HAP-1 (cell line): ENCODE measurements at regions not wholly inside any gene's neighbourhood (a gene's known extent, or its start where the extent isn't known, plus 50 kb on each side); places are given as distances from the start of the nearest gene placed in this dataset.

Source experiments
- DNase-seq, 2 experiments: peaks; one replicate each; pipeline ENCODE4 v3.0.0-alpha.2; 2016 to 2020; ENCODE audit warnings: low spot score in 2 of 2
- H3K27me3 ChIP-seq: fragments of 250-450 bp; sonication (Bioruptor Pico); 2 replicates; pipeline ENCODE4 v1.5.1; 2020; ENCODE audit warnings: low read depth, mild to moderate bottlenecking, moderate library complexity
- H3K36me3 ChIP-seq: fragments of 250-450 bp; sonication (Bioruptor Pico); replicated peaks from 2 replicates; pipeline ENCODE4 v1.5.1; 2020; ENCODE audit warnings: mild to moderate bottlenecking
- H3K4me1 ChIP-seq: fragments of 250-450 bp; sonication (Bioruptor Pico); 2 replicates; pipeline ENCODE4 v1.5.1; 2020; ENCODE audit warnings: mild to moderate bottlenecking
- H3K4me3 ChIP-seq: fragments of 250-450 bp; sonication (Bioruptor Pico); 2 replicates; pipeline ENCODE4 v1.5.1; 2020; ENCODE audit warnings: mild to moderate bottlenecking, moderate library complexity
- H3K9me3 ChIP-seq: fragments of 250-450 bp; sonication (Bioruptor Pico); 2 replicates; pipeline ENCODE4 v1.5.1; 2020; ENCODE audit warnings: mild to moderate bottlenecking, moderate library complexity
- in situ Hi-C: fragments of 300-500 bp; cut with MboI; formaldehyde crosslinking; loops from 3 replicates; pipeline ENCODE4 v1.14.3; 2020; ENCODE audit warnings: low sequenced_read_pairs, inconsistent platforms, mixed read lengths

GRCh38 chr6:114541794-114542193, 199.0 kb upstream of the HS3ST5 start:
- Histone ChIP-seq H3K4me1 (no peaks in the 10 kb centered on the region), H3K4me3 (no peak overlapping the region), H3K9me3 (no peaks in the 10 kb centered on the region), H3K36me3 (no peaks in the 10 kb centered on the region), H3K27me3 (no peaks in the 10 kb centered on the region)
- in situ Hi-C loops = no loop called here
- no peak for DNase-seq

GRCh38 chr6:114537977-114538376, 195.2 kb upstream of the HS3ST5 start:
- no peak for DNase-seq
- Histone ChIP-seq H3K9me3 (no peaks in the 10 kb centered on the region), H3K4me1 (no peaks in the 10 kb centered on the region), H3K36me3 (no peaks in the 10 kb centered on the region), H3K27me3 (no peaks in the 10 kb centered on the region), H3K4me3 (no peak overlapping the region)
- in situ Hi-C loops = no loop called here

GRCh38 chr6:114534813-114535212, 192.0 kb upstream of the HS3ST5 start:
- H3K27me3 ChIP-seq = no peaks in the 10 kb centered on the region
- no peak overlapping the region for H3K4me3 ChIP-seq
- H3K4me1 ChIP-seq = no peaks in the 10 kb centered on the region
- DNase-seq = no peak
- 0 out of 2 replicates have a peak, but pooled peaks cover 2% of the 10 kb centered on the region for H3K9me3 ChIP-seq
- in situ Hi-C loops = no loop called here
- no peaks in the 10 kb centered on the region for H3K36me3 ChIP-seq

- no peak for DNase-seq
- no peaks in the 10 kb centered on the region for H3K36me3 ChIP-seq
- in situ Hi-C loops = no loop called here
These were observed 181.3 kb upstream of the HS3ST5 start for GRCh38 chr6:114524081-114524480.

GRCh38 chr6:114523508-114523907, 180.7 kb upstream of the HS3ST5 start:
- Histone ChIP-seq H3K36me3 (no peaks in the 10 kb centered on the region), H3K27me3 (no peaks in the 10 kb centered on the region), H3K4me1 (peaks cover 2% of the 10 kb centered on the region; the same call in 1 of the 2 replicates), H3K4me3 (no peak overlapping the region), H3K9me3 (no peaks in the 10 kb centered on the region)
- in situ Hi-C loops = no loop called here
- no peak for DNase-seq

More at GRCh38 chr6:114524081-114524480, 181.3 kb upstream of the HS3ST5 start:
- Histone ChIP-seq H3K4me1 (peaks cover 2% of the 10 kb centered on the region; the same call in 1 of the 2 replicates), H3K4me3 (no peak overlapping the region), H3K27me3 (no peaks in the 10 kb centered on the region), H3K9me3 (no peaks in the 10 kb centered on the region)

- no peaks in the 10 kb centered on the region for H3K36me3 ChIP-seq
- in situ Hi-C loops = no loop called here
- no peak overlapping the region for H3K4me3 ChIP-seq
- H3K9me3 ChIP-seq = no peaks in the 10 kb centered on the region
- no peaks in the 10 kb centered on the region for H3K27me3 ChIP-seq
- H3K4me1 ChIP-seq = peaks cover 2% of the 10 kb centered on the region; the same call in 1 of the 2 replicates
- no peak for DNase-seq
These were observed 179.1 kb upstream of the HS3ST5 start for GRCh38 chr6:114521926-114522325.

GRCh38 chr6:114520976-114521375, 178.2 kb upstream of the HS3ST5 start:
- Histone ChIP-seq H3K4me3 (no peak overlapping the region), H3K9me3 (no peaks in the 10 kb centered on the region), H3K27me3 (no peaks in the 10 kb centered on the region), H3K4me1 (no peaks in the 10 kb centered on the region; the same call in 1 of the 2 replicates), H3K36me3 (no peaks in the 10 kb centered on the region)
- in situ Hi-C loops = no loop called here
- no peak for DNase-seq

GRCh38 chr6:114514170-114514569, 171.3 kb upstream of the HS3ST5 start:
- DNase-seq = no peak
- in situ Hi-C loops = no loop called here
- H3K9me3 ChIP-seq = no peaks in the 10 kb centered on the region

GRCh38 chr6:114471450-114471849, 128.6 kb upstream of the HS3ST5 start:
- in situ Hi-C loops = no loop called here
- Histone ChIP-seq H3K27me3 (no peaks in the 10 kb centered on the region), H3K4me1 (no peaks in the 10 kb centered on the region), H3K4me3 (no peak overlapping the region), H3K36me3 (no peaks in the 10 kb centered on the region), H3K9me3 (no peaks in the 10 kb centered on the region)
- no peak for DNase-seq

More at GRCh38 chr6:114514170-114514569, 171.3 kb upstream of the HS3ST5 start:
- H3K27me3 ChIP-seq = no peaks in the 10 kb centered on the region
- H3K36me3 ChIP-seq = no peaks in the 10 kb centered on the region
- no peaks in the 10 kb centered on the region for H3K4me1 ChIP-seq
- H3K4me3 ChIP-seq = no peak overlapping the region

- Histone ChIP-seq H3K4me1 (no peaks in the 10 kb centered on the region), H3K4me3 (no peak overlapping the region), H3K9me3 (no peaks in the 10 kb centered on the region), H3K36me3 (no peaks in the 10 kb centered on the region), H3K27me3 (no peaks in the 10 kb centered on the region)
- in situ Hi-C loops = no loop called here
- DNase-seq = no peak
These were observed 125.1 kb upstream of the HS3ST5 start for GRCh38 chr6:114467931-114468330.

- no peak overlapping the region for H3K4me3 ChIP-seq
- no peaks in the 10 kb centered on the region for H3K9me3 ChIP-seq
- in situ Hi-C loops = no loop called here
- DNase-seq = no peak
- no peaks in the 10 kb centered on the region for H3K36me3 ChIP-seq
- no peaks in the 10 kb centered on the region for H3K4me1 ChIP-seq
- H3K27me3 ChIP-seq = no peaks in the 10 kb centered on the region
These were observed 122.7 kb upstream of the HS3ST5 start for GRCh38 chr6:114465511-114465910.

GRCh38 chr6:114453737-114454276, 111.0 kb upstream of the HS3ST5 start:
- H3K4me3 ChIP-seq = no peak overlapping the region
- in situ Hi-C loops = no loop called here
- no peaks in the 10 kb centered on the region; the same call in 1 of the 2 replicates for H3K4me1 ChIP-seq
- no peak for DNase-seq
- no peaks in the 10 kb centered on the region for H3K27me3 ChIP-seq
- no peaks in the 10 kb centered on the region for H3K9me3 ChIP-seq
- no peaks in the 10 kb centered on the region for H3K36me3 ChIP-seq

- in situ Hi-C loops = no loop called here
- Histone ChIP-seq H3K4me3 (no peak overlapping the region), H3K9me3 (no peaks in the 10 kb centered on the region), H3K27me3 (no peaks in the 10 kb centered on the region), H3K36me3 (no peaks in the 10 kb centered on the region), H3K4me1 (no peaks in the 10 kb centered on the region; the same call in 1 of the 2 replicates)
- DNase-seq = no peak
These were observed 110.1 kb upstream of the HS3ST5 start for GRCh38 chr6:114452785-114453401.

GRCh38 chr6:114450631-114451030, 107.8 kb upstream of the HS3ST5 start:
- Histone ChIP-seq H3K4me1 (no peaks in the 10 kb centered on the region; the same call in none of the 2 replicates), H3K9me3 (no peaks in the 10 kb centered on the region), H3K27me3 (no peaks in the 10 kb centered on the region), H3K4me3 (no peak overlapping the region), H3K36me3 (no peaks in the 10 kb centered on the region)
- in situ Hi-C loops = no loop called here
- no peak for DNase-seq
